Sigmoid colon (tissue), 6 donors: ENCODE measurements at regions not wholly inside any gene's neighbourhood (a gene's known extent, or its start where the extent isn't known, plus 50 kb on each side); places are given as distances from the start of the nearest gene placed in this dataset.

Experiments used
- DNase-seq: peaks from one replicate; pipeline ENCODE4 v3.0.0-alpha.2; 2019
- H3K27ac ChIP-seq, 4 donors: fragments of 200-600 bp; sonication (generic); one replicate each; pipeline ENCODE4 v1.5.1; 2016 to 2019; ENCODE audit warnings: mild to moderate bottlenecking in 1 of 4
- H3K27me3 ChIP-seq, 3 donors: fragments of 200-600 bp; sonication (generic); one replicate each; pipeline ENCODE4 v1.5.1; 2019; ENCODE audit warnings: mild to moderate bottlenecking in 1 of 3
- H3K36me3 ChIP-seq, 4 donors: fragments of 200-600 bp; sonication (generic); one replicate each; pipeline ENCODE4 v1.5.1; 2016 to 2019
- H3K4me1 ChIP-seq, 4 donors: fragments of 200-600 bp; sonication (generic); one replicate each; pipeline ENCODE4 v1.5.1; 2017 to 2019
- H3K4me3 ChIP-seq, 4 donors: fragments of 200-600 bp; sonication (generic); one replicate each; pipeline ENCODE4 v1.5.1; 2017 to 2019; ENCODE audit warnings: mild to moderate bottlenecking in 2 of 4, moderate library complexity in 1 of 4
- H3K9me3 ChIP-seq, 4 donors: fragments of 200-600 bp in 3 of 4; sonication (generic) in 3 of 4; one replicate each; pipeline versions ENCODE4 v1.5.1 to v1.6.1; 2013 to 2019
- EP300 ChIP-seq, 4 donors: sonication (generic); formaldehyde crosslinking; IDR thresholded peaks; one replicate each; pipeline ENCODE4 v1.6.1; 2017; ENCODE audit warnings: antibody characterized with exemption in 4 of 4
- POLR2A ChIP-seq, 2 donors: fragments of 450-650 bp; IDR thresholded peaks; one replicate each; pipeline ENCODE4 v1.6.1; 2016; ENCODE audit warnings: antibody characterized with exemption in 2 of 2, mild to moderate bottlenecking in 2 of 2, moderate library complexity in 2 of 2
- POLR2AphosphoS5 ChIP-seq, 4 donors: sonication (generic); formaldehyde crosslinking; IDR thresholded peaks; one replicate each; pipeline ENCODE4 v1.6.1; 2017; ENCODE audit warnings: antibody characterized with exemption in 4 of 4
- WGBS, 2 donors: extraction: QIAGEN DNeasy Blood & Tissue Kit; methylation state at CpG; one replicate each; pipeline ENCODE4 v1.1.7; 2013; 5-methylcytosine and 5-hydroxymethylcytosine counted together
- intact Hi-C: fragments of 100-400 bp; cut with DNase I; formaldehyde crosslinking; loops from one replicate; pipeline ENCODE4 v1.15.1; 2023
- TF ChIP-seq, protein P1 (sequence below), 4 experiments: fragments of 450-650 bp in 3 of 4; fragments of 200-600 bp in 1 of 4; IDR thresholded peaks; one replicate each; pipeline ENCODE4 v1.5.1; 2016 to 2019; ENCODE audit warnings: antibody characterized with exemption in 4 of 4, mild to moderate bottlenecking in 3 of 4, moderate library complexity in 2 of 4
- donor health status: healthy with polysubstance abuse.
- donor health status: healthy.

- no peak overlapping the region for H3K4me3 ChIP-seq
- H3K4me1 ChIP-seq, result no peaks in the 10 kb centered on the region
- DNase-seq, result no peak
- no peaks in the 10 kb centered on the region for H3K36me3 ChIP-seq
- no peak overlapping the region for H3K27ac ChIP-seq
- H3K9me3 ChIP-seq, result no peaks in the 10 kb centered on the region
- intact Hi-C loops, result no loop called here
- WGBS, 2 donors, result 78 to 92% methylated on average over 2 of the region's 2 CpGs
- no peak for TF ChIP-seq POLR2AphosphoS5 (IDR thresholded peaks at IDR 0.05)
- TF ChIP-seq POLR2A (IDR thresholded peaks at IDR 0.05), result no peak
- no peak for TF ChIP-seq EP300 (IDR thresholded peaks at IDR 0.05)
- TF ChIP-seq, protein P1, sequence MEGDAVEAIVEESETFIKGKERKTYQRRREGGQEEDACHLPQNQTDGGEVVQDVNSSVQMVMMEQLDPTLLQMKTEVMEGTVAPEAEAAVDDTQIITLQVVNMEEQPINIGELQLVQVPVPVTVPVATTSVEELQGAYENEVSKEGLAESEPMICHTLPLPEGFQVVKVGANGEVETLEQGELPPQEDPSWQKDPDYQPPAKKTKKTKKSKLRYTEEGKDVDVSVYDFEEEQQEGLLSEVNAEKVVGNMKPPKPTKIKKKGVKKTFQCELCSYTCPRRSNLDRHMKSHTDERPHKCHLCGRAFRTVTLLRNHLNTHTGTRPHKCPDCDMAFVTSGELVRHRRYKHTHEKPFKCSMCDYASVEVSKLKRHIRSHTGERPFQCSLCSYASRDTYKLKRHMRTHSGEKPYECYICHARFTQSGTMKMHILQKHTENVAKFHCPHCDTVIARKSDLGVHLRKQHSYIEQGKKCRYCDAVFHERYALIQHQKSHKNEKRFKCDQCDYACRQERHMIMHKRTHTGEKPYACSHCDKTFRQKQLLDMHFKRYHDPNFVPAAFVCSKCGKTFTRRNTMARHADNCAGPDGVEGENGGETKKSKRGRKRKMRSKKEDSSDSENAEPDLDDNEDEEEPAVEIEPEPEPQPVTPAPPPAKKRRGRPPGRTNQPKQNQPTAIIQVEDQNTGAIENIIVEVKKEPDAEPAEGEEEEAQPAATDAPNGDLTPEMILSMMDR (IDR thresholded peaks at IDR 0.05), result no peak
- no peaks in the 10 kb centered on the region for H3K27me3 ChIP-seq
Measured at GRCh38 chr2:11090187-11090586, 65.1 kb upstream of the SLC66A3 start.

DNA sequence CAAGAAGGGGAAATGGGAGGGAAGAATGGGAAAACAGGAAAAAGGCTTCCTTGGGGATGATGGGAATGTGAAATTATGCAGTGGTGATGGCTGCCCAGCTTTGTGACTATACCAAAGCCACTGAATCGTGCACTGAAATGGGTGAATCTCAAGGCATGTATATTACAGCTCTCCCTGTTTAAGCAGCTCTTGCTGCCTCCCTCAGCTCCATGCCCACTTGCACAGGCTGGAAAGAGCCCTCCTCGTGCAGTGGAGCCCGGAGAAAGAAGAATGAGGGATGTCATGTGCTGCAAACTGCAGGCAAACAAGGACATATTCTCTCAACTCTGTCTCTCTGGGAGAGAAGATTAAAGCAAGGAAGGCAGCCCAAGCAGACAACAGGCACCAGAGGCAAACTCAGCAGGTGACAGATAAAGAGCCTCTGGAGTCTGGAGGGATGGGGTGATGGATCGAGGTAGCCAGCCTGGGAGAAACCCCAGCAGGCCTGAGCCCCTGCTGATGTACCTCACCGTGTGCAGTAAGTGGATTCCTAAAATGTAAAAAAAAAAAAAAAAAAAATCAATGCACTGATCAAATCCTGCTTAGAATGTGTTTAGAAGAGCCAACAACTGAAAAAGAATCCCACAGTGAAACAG is 62.4 kb upstream of the SLC66A3 start:
- H3K27me3 ChIP-seq, result no peaks in the 10 kb centered on the region
- intact Hi-C loops, result no loop called here
- H3K27ac ChIP-seq, result no peak overlapping the region
- no peaks in the 10 kb centered on the region for H3K9me3 ChIP-seq
- TF ChIP-seq POLR2AphosphoS5 (IDR thresholded peaks at IDR 0.05), result no peak
- TF ChIP-seq, protein P1 (IDR thresholded peaks at IDR 0.05), result no peak
- no peak for TF ChIP-seq POLR2A (IDR thresholded peaks at IDR 0.05)
- no peak for TF ChIP-seq EP300 (IDR thresholded peaks at IDR 0.05)
- H3K36me3 ChIP-seq, result no peaks in the 10 kb centered on the region
- DNase-seq, result no peak
- no peaks in the 10 kb centered on the region for H3K4me1 ChIP-seq
- H3K4me3 ChIP-seq, result no peak overlapping the region
- WGBS, 2 donors, result 83 to 85% methylated on average over 5 of the region's 5 CpGs

GRCh38 chr2:11093467-11093866 is 61.8 kb upstream of the SLC66A3 start:
- Histone ChIP-seq H3K4me1 (no peaks in the 10 kb centered on the region), H3K27me3 (no peaks in the 10 kb centered on the region), H3K9me3 (no peaks in the 10 kb centered on the region), H3K4me3 (no peak overlapping the region), H3K27ac (no peak overlapping the region), H3K36me3 (no peaks in the 10 kb centered on the region)
- TF ChIP-seq POLR2AphosphoS5 (IDR thresholded peaks at IDR 0.05) (no peak), POLR2A (IDR thresholded peaks at IDR 0.05) (no peak), EP300 (IDR thresholded peaks at IDR 0.05) (no peak)
- TF ChIP-seq, protein P1 (IDR thresholded peaks at IDR 0.05), result no peak
- WGBS, 2 donors, result 62 to 70% methylated on average over 4 of the region's 4 CpGs
- intact Hi-C loops, result no loop called here
- DNase-seq, result no peak

GRCh38 chr2:11094021-11094810 is 61.1 kb upstream of the SLC66A3 start:
- Histone ChIP-seq H3K9me3 (no peaks in the 10 kb centered on the region), H3K4me3 (no peak overlapping the region), H3K36me3 (no peaks in the 10 kb centered on the region), H3K4me1 (no peaks in the 10 kb centered on the region), H3K27me3 (no peaks in the 10 kb centered on the region), H3K27ac (no peak overlapping the region)
- no peak for DNase-seq
- TF ChIP-seq, protein P1 (IDR thresholded peaks at IDR 0.05), result no peak
- TF ChIP-seq POLR2AphosphoS5 (IDR thresholded peaks at IDR 0.05) (no peak), POLR2A (IDR thresholded peaks at IDR 0.05) (no peak), EP300 (IDR thresholded peaks at IDR 0.05) (no peak)
- 82% methylated on average over 19 of the region's 19 CpGs for WGBS, 2 donors
- intact Hi-C loops, result no loop called here
